Liver (tissue), 8 donors: ENCODE measurements at regions not wholly inside any gene's neighbourhood (a gene's known extent, or its start where the extent isn't known, plus 50 kb on each side); places are given as distances from the start of the nearest gene placed in this dataset.

ENCODE experiments used
- DNase-seq: peaks from one replicate; pipeline ENCODE4 v3.0.0-alpha.2; 2017; ENCODE audit warnings: low spot score
- H3K27ac ChIP-seq, 2 donors: one replicate each; pipeline ENCODE4 v1.7.0; 2013; ENCODE audit warnings: inconsistent platforms in 2 of 2, low read length in 2 of 2, control low read depth in 1 of 2, low read depth in 1 of 2, mild to moderate bottlenecking in 1 of 2
- H3K27me3 ChIP-seq, 4 donors: one replicate each; pipeline versions ENCODE4 v1.6.1 to v1.7.0; 2013; ENCODE audit warnings: low read length in 3 of 4, inconsistent platforms in 1 of 4, mild to moderate bottlenecking in 1 of 4, moderate library complexity in 1 of 4; ENCODE audit not compliant: control insufficient read depth in 4 of 4, insufficient read depth in 4 of 4
- H3K36me3 ChIP-seq, 4 donors: one replicate each; pipeline versions ENCODE4 v1.6.1 to v1.7.0; 2013; ENCODE audit warnings: low read length in 3 of 4, mild to moderate bottlenecking in 3 of 4, low read depth in 1 of 4, moderate library complexity in 1 of 4; ENCODE audit not compliant: control insufficient read depth in 4 of 4, insufficient read depth in 3 of 4
- H3K4me1 ChIP-seq, 4 donors: one replicate each; pipeline versions ENCODE4 v1.6.1 to v1.7.0; 2013; ENCODE audit warnings: low read length in 3 of 4, mild to moderate bottlenecking in 3 of 4, moderate library complexity in 1 of 4; ENCODE audit not compliant: control insufficient read depth in 4 of 4, insufficient read depth in 4 of 4
- H3K4me3 ChIP-seq, 3 donors: one replicate each; pipeline versions ENCODE4 v1.6.1 to v1.7.0; 2013; ENCODE audit warnings: low read length in 3 of 3, control low read depth in 1 of 3, low read depth in 1 of 3, mild to moderate bottlenecking in 1 of 3
- H3K9ac ChIP-seq, 2 donors: one replicate each; pipeline ENCODE4 v1.7.0; 2013; ENCODE audit warnings: low read length in 2 of 2, mild to moderate bottlenecking in 2 of 2, moderate library complexity in 2 of 2, control low read depth in 1 of 2, low read depth in 1 of 2
- H3K9me3 ChIP-seq, 4 donors: one replicate each; pipeline versions ENCODE4 v1.6.1 to v1.7.0; 2013; ENCODE audit warnings: low read length in 3 of 4; ENCODE audit not compliant: control insufficient read depth in 4 of 4
- ATF3 ChIP-seq: IDR thresholded peaks from 2 replicates; pipeline ENCODE4 v1.6.1; 2016; ENCODE audit warnings: antibody characterized with exemption
- CTCF ChIP-seq: fragments of 150-350 bp; IDR thresholded peaks from 2 replicates; pipeline ENCODE4 v1.5.1; 2017; ENCODE audit warnings: improper control_type of control experiment, low read depth, low read length; ENCODE audit not compliant: missing input control
- FOXA1 ChIP-seq: IDR thresholded peaks from 2 replicates; pipeline ENCODE4 v1.6.1; 2016; ENCODE audit warnings: antibody characterized with exemption
- FOXA2 ChIP-seq: IDR thresholded peaks from 2 replicates; pipeline ENCODE4 v1.6.1; 2016; ENCODE audit warnings: antibody characterized with exemption
- HNF4A ChIP-seq, 2 donors: conservative IDR thresholded peaks; 2 replicates each; pipeline ENCODE4 v1.6.1; 2016; ENCODE audit warnings: antibody characterized with exemption in 2 of 2, mild to moderate bottlenecking in 2 of 2
- HNF4G ChIP-seq: IDR thresholded peaks from 2 replicates; pipeline ENCODE4 v1.6.1; 2016; ENCODE audit warnings: antibody characterized with exemption
- JUND ChIP-seq, 2 donors: IDR thresholded peaks; 2 replicates each; pipeline ENCODE4 v1.6.1; 2016; ENCODE audit warnings: antibody characterized with exemption in 2 of 2
- MAX ChIP-seq: IDR thresholded peaks from 2 replicates; pipeline ENCODE4 v1.6.1; 2016; ENCODE audit warnings: antibody characterized with exemption
- RAD21 ChIP-seq, 2 donors: IDR thresholded peaks; 2 replicates each; pipeline ENCODE4 v1.6.1; 2016; ENCODE audit warnings: antibody characterized with exemption in 2 of 2, mild to moderate bottlenecking in 2 of 2
- REST ChIP-seq: IDR thresholded peaks from 2 replicates; pipeline ENCODE4 v1.6.1; 2016; ENCODE audit warnings: antibody characterized with exemption, mild to moderate bottlenecking
- SP1 ChIP-seq: IDR thresholded peaks from 2 replicates; pipeline ENCODE4 v1.6.1; 2018; ENCODE audit warnings: antibody characterized with exemption, mild to moderate bottlenecking
- TAF1 ChIP-seq: conservative IDR thresholded peaks from 2 replicates; pipeline ENCODE4 v1.6.1; 2016; ENCODE audit warnings: antibody characterized with exemption, mild to moderate bottlenecking
- YY1 ChIP-seq: IDR thresholded peaks from 2 replicates; pipeline ENCODE4 v1.6.1; 2016; ENCODE audit warnings: antibody characterized with exemption, mild to moderate bottlenecking
- ZBTB33 ChIP-seq: IDR thresholded peaks from 2 replicates; pipeline ENCODE4 v1.6.1; 2016; ENCODE audit warnings: antibody characterized with exemption
- WGBS: extraction: QIAGEN DNeasy Blood & Tissue Kit; methylation state at CpG from one replicate; pipeline ENCODE4 v1.1.7; 2013; 5-methylcytosine and 5-hydroxymethylcytosine counted together
- donor health status: healthy.
- donor health status: healthy.
- donor health status: healthy.
- donor health status: healthy.
- donor health status: healthy.

GRCh38 chrY:15468091-15468490 is 943.8 kb downstream of the NLGN4Y start:
- no peak overlapping the region for H3K4me3 ChIP-seq
- no peak overlapping the region for H3K9ac ChIP-seq
- H3K36me3 ChIP-seq = no peaks in the 10 kb centered on the region
- no peaks in the 10 kb centered on the region for H3K9me3 ChIP-seq
- no peak for DNase-seq
- H3K27ac ChIP-seq = no peak overlapping the region
- H3K4me1 ChIP-seq = no peaks in the 10 kb centered on the region
- TF ChIP-seq HNF4A (conservative IDR thresholded peaks at IDR 0.05) = no peak
- no peak for TF ChIP-seq RAD21 (IDR thresholded peaks at IDR 0.05)
- no peak for TF ChIP-seq FOXA1
- no peak for TF ChIP-seq TAF1
- no peaks in the 10 kb centered on the region for H3K27me3 ChIP-seq
- 87% methylated on average over 6 of the region's 6 CpGs for WGBS

GRCh38 chrY:15471371-15471770 is 947.0 kb downstream of the NLGN4Y start:
- Histone ChIP-seq H3K9me3 (no peaks in the 10 kb centered on the region), H3K4me3 (no peak overlapping the region), H3K9ac (no peak overlapping the region), H3K36me3 (no peaks in the 10 kb centered on the region), H3K27me3 (no peaks in the 10 kb centered on the region), H3K4me1 (no peaks in the 10 kb centered on the region), H3K27ac (no peak overlapping the region)
- DNase-seq = no peak
- 94% methylated on average over 1 of the region's 1 CpG for WGBS
- TF ChIP-seq JUND (IDR thresholded peaks at IDR 0.05) (no peak), RAD21 (IDR thresholded peaks at IDR 0.05) (no peak), ZBTB33 (no peak), ATF3 (no peak), FOXA1 (no peak), CTCF (no peak), SP1 (no peak)

GRCh38 chrY:15478348-15478963 is 954.1 kb downstream of the NLGN4Y start:
- no peak for DNase-seq
- WGBS = 77% methylated on average over 5 of the region's 5 CpGs
- TF ChIP-seq HNF4G (no peak), FOXA2 (no peak), MAX (no peak), FOXA1 (no peak), ZBTB33 (no peak), CTCF (no peak), YY1 (no peak), HNF4A (conservative IDR thresholded peaks at IDR 0.05) (no peak), SP1 (no peak), REST (no peak), JUND (IDR thresholded peaks at IDR 0.05) (no peak), TAF1 (no peak)

More at GRCh38 chrY:15478348-15478963, 954.1 kb downstream of the NLGN4Y start:
- no peaks in the 10 kb centered on the region for H3K4me1 ChIP-seq
- no peak overlapping the region for H3K4me3 ChIP-seq
- H3K9ac ChIP-seq = no peak overlapping the region
- H3K27me3 ChIP-seq = no peaks in the 10 kb centered on the region
- no peaks in the 10 kb centered on the region for H3K9me3 ChIP-seq
- no peak overlapping the region for H3K27ac ChIP-seq
- no peaks in the 10 kb centered on the region for H3K36me3 ChIP-seq
